Heart right ventricle (tissue), 16 donors: ENCODE measurements at regions not wholly inside any gene's neighbourhood (a gene's known extent, or its start where the extent isn't known, plus 50 kb on each side); places are given as distances from the start of the nearest gene placed in this dataset.
A peak's percentile ranks its signal among the peaks of the same experiment; 100 is the strongest.

ENCODE experiments used
- ATAC-seq, 8 donors: fragments of 200-7000 bp; cut with Tn5 transposase; one replicate each; pipeline ENCODE4 v1.9.1; 2020; ENCODE audit warnings: mild to moderate bottlenecking in 8 of 8, moderate library complexity in 8 of 8, moderate number of reproducible peaks in 1 of 8
- DNase-seq, 2 donors: peaks; one replicate each; pipeline ENCODE4 v3.0.0-alpha.2; 2020
- H3K27ac ChIP-seq, 10 donors: fragments of 200-600 bp; sonication (generic) in 2 of 10; one replicate each; pipeline versions ENCODE4 v1.5.0 to v1.8.0; 2020 to 2022; ENCODE audit warnings: mild to moderate bottlenecking in 3 of 10
- H3K27me3 ChIP-seq, 7 donors: fragments of 200-600 bp; one replicate each; pipeline ENCODE4 v1.8.0; 2021 to 2022; ENCODE audit warnings: mild to moderate bottlenecking in 2 of 7
- H3K36me3 ChIP-seq, 9 donors: fragments of 200-600 bp; sonication (generic) in 1 of 9; one replicate each; pipeline versions ENCODE4 v1.5.0 to v1.8.0; 2020 to 2022; ENCODE audit warnings: mild to moderate bottlenecking in 2 of 9
- H3K4me1 ChIP-seq, 9 donors: fragments of 200-600 bp; sonication (generic) in 1 of 9; one replicate each; pipeline versions ENCODE4 v1.5.0 to v1.8.0; 2020 to 2022; ENCODE audit warnings: mild to moderate bottlenecking in 4 of 9
- H3K4me3 ChIP-seq, 10 donors: fragments of 200-600 bp; sonication (generic) in 2 of 10; one replicate each; pipeline versions ENCODE4 v1.5.0 to v1.8.0; 2020 to 2022; ENCODE audit warnings: mild to moderate bottlenecking in 7 of 10, moderate library complexity in 2 of 10
- H3K9me3 ChIP-seq, 11 donors: fragments of 200-600 bp in 10 of 11; sonication (generic) in 2 of 11; one replicate each; pipeline versions ENCODE4 v1.5.0 to v1.8.0; 2013 to 2022; ENCODE audit warnings: mild to moderate bottlenecking in 2 of 11, control low read depth in 1 of 11, moderate library complexity in 1 of 11
- CTCF ChIP-seq, 9 donors: fragments of 200-600 bp; sonication (generic) in 2 of 9; IDR thresholded peaks; one replicate each; pipeline versions ENCODE4 v1.5.0 to v1.8.0; 2021 to 2022; ENCODE audit warnings: antibody characterized with exemption in 9 of 9, mild to moderate bottlenecking in 5 of 9, moderate library complexity in 1 of 9
- WGBS, 2 donors: extraction: QIAGEN DNeasy Blood & Tissue Kit; methylation state at CpG; one replicate each; pipeline ENCODE4 v1.1.7; 2013; ENCODE audit warnings: inconsistent platforms in 1 of 2; 5-methylcytosine and 5-hydroxymethylcytosine counted together
- intact Hi-C, 10 donors: fragments of 100-400 bp; cut with DNase I; formaldehyde crosslinking; loops; one replicate each; pipeline versions ENCODE4 v1.11.1 to v1.14.2; 2022
- donor health status: Arrhythmogenic right ventricular cardiomyopathy.
- donor health status: ischemic (EF 13 %, LVEDD 7.1; RV severe dilation, severe dysfunction).
- donor health status: healthy with polysubstance abuse.
- donor health status: DM: no; HTN: yes; CAD: no.
- donor health status: DM: no; HTN: no; CAD: no.
- donor health status: ischemic (EF 25% LVEDD 6.9; RV normal size, moderate dysfunction).
- donor health status: ischemic (EF 25% LVEDD 5.7; RV mildly dilated, moderate dysfunction).
- donor health status: healthy.
- donor health status: DM: yes; HTN: yes; CAD: no.
- donor health status: Ischemic cardiomyopathy.
- donor health status: ischemic (EF 35%, LVEDD 5.7; RV mildly dilated, moderate dysfunction).
- donor health status: nonischemic (EF 11% LVEDD 7.7; RV severe dilation, severe dysfunction).
- donor health status: DM: yes; HTN: yes; CAD: no.
- donor health status: PGD.
- donor health status: ischemic (EF 29% LVEDD 5.4; RV normal size, mild dysfunction).
- donor health status: nonischemic (EF 23%, LVEDD 6.1; RV moderate dilation, normal function).

GRCh38 chr18:38460657-38461056 lies 895.1 kb upstream of the CELF4 start:
- peak in 3 of 8 donors; percentile 62 to 73 (median 69) for ATAC-seq
- no peaks in the 10 kb centered on the region for H3K36me3 ChIP-seq
- H3K4me1 ChIP-seq = peaks cover 0 to 21% (median 0%) of the 10 kb centered on the region in 9 donors
- H3K4me3 ChIP-seq = no peak overlapping the region
- H3K9me3 ChIP-seq = no peaks in the 10 kb centered on the region
- no peak overlapping the region for H3K27ac ChIP-seq
- intact Hi-C loops = no loop called here
- no peak for TF ChIP-seq CTCF (IDR thresholded peaks at IDR 0.05)
- H3K27me3 ChIP-seq = no peaks in the 10 kb centered on the region
- DNase-seq = no peak
- WGBS, 2 donors = 77% methylated on average over 4 of the region's 4 CpGs

- ATAC-seq = peak in 4 of 8 donors; percentile 35 to 64 (median 44)
- H3K27ac ChIP-seq = peak overlapping the region in 2 of 10 donors; percentile 20 to 26
- no peaks in the 10 kb centered on the region for H3K9me3 ChIP-seq
- no peak for DNase-seq
- intact Hi-C loops = loop anchor here in 1 of 10 donors (10.0 kb wide), 1 partner anchor 75 kb away; no protein-coding TSS in a partner anchor
- no peak overlapping the region for H3K4me3 ChIP-seq
- H3K4me1 ChIP-seq = peaks cover 0 to 21% (median 0%) of the 10 kb centered on the region in 9 donors
- TF ChIP-seq CTCF (IDR thresholded peaks at IDR 0.05) = no peak
- H3K27me3 ChIP-seq = no peaks in the 10 kb centered on the region
- WGBS, 2 donors = 63 to 69% methylated on average over 14 of the region's 14 CpGs
- H3K36me3 ChIP-seq = no peaks in the 10 kb centered on the region
Measured at GRCh38 chr18:38459131-38459994, 893.8 kb upstream of the CELF4 start.

GRCh38 chr18:38458698-38459097 lies 893.1 kb upstream of the CELF4 start:
- no peak for DNase-seq
- Histone ChIP-seq H3K4me3 (no peak overlapping the region), H3K9me3 (no peaks in the 10 kb centered on the region), H3K27ac (peak overlapping the region in 2 of 10 donors; percentile 20 to 26), H3K36me3 (no peaks in the 10 kb centered on the region), H3K4me1 (peaks cover 0 to 21% (median 0%) of the 10 kb centered on the region in 9 donors), H3K27me3 (no peaks in the 10 kb centered on the region)
- WGBS, 2 donors = 18 to 33% methylated on average over 3 of the region's 3 CpGs
- TF ChIP-seq CTCF (IDR thresholded peaks at IDR 0.05) = no peak
- intact Hi-C loops = loop anchor here in 1 of 10 donors (10.0 kb wide), 1 partner anchor 76 kb away; no protein-coding TSS in a partner anchor
- ATAC-seq = peak in 5 of 8 donors; percentile 44 to 78 (median 62)

- ATAC-seq (no peak), DNase-seq (no peak)
- no peak overlapping the region for H3K4me3 ChIP-seq
- no peak overlapping the region for H3K27ac ChIP-seq
- H3K4me1 ChIP-seq = peaks cover 0 to 21% (median 0%) of the 10 kb centered on the region in 9 donors
- intact Hi-C loops = loop anchor here in 1 of 10 donors (10.0 kb wide), 1 partner anchor 79 kb away; no protein-coding TSS in a partner anchor
- no peaks in the 10 kb centered on the region for H3K9me3 ChIP-seq
- 75 to 76% methylated on average over 5 of the region's 5 CpGs for WGBS, 2 donors
- TF ChIP-seq CTCF (IDR thresholded peaks at IDR 0.05) = no peak
- H3K27me3 ChIP-seq = no peaks in the 10 kb centered on the region
- no peaks in the 10 kb centered on the region for H3K36me3 ChIP-seq
Measured at GRCh38 chr18:38456253-38456652, 890.7 kb upstream of the CELF4 start.
